Pancreas (tissue), 10 donors: ENCODE measurements at regions not wholly inside any gene's neighbourhood (a gene's known extent, or its start where the extent isn't known, plus 50 kb on each side); places are given as distances from the start of the nearest gene placed in this dataset.

Experiments
- ATAC-seq, 4 donors: fragments of 200-7000 bp; cut with Tn5 transposase; one replicate each; pipeline versions ENCODE4 v1.8.0 to v1.9.1; 2020; ENCODE audit warnings: mild to moderate bottlenecking in 4 of 4, moderate library complexity in 4 of 4
- DNase-seq, 6 donors: peaks; one replicate each; pipeline ENCODE4 v3.0.0-alpha.2; 2020
- FAIRE-seq: peaks from 2 replicates; lab custom pipeline; 2012; peaks lifted over from hg19 to GRCh38; lab: Jason Lieb, UNC
- H3K27ac ChIP-seq, 4 donors: fragments of 200-600 bp; sonication (generic); 1 replicate in 3 of 4; 2 replicates in 1 of 4; pipeline versions ENCODE4 v1.5.0 to v1.8.0; 2020
- H3K27me3 ChIP-seq, 4 donors: fragments of 200-600 bp; one replicate each; pipeline ENCODE4 v1.8.0; 2021
- H3K36me3 ChIP-seq, 3 donors: fragments of 200-600 bp; sonication (generic) in 1 of 3; one replicate each; pipeline versions ENCODE4 v1.5.0 to v1.8.0; 2020 to 2021
- H3K4me1 ChIP-seq, 3 donors: fragments of 200-600 bp; one replicate each; pipeline ENCODE4 v1.8.0; 2021
- H3K4me3 ChIP-seq, 4 donors: fragments of 200-600 bp; sonication (generic) in 2 of 4; one replicate each; pipeline versions ENCODE4 v1.5.0 to v1.8.0; 2020 to 2021
- H3K9me3 ChIP-seq, 4 donors: fragments of 200-600 bp; one replicate each; pipeline ENCODE4 v1.8.0; 2021
- WGBS, 2 donors: extraction: QIAGEN DNeasy Blood & Tissue Kit; methylation state at CpG; one replicate each; pipeline ENCODE4 v1.1.7; 2013; 5-methylcytosine and 5-hydroxymethylcytosine counted together
- intact Hi-C, 3 donors: fragments of 100-400 bp; cut with DNase I; formaldehyde crosslinking; loops; one replicate each; pipeline versions ENCODE4 v1.11.1 to v1.14.2; 2022
- TF ChIP-seq, protein P1 (sequence below), 4 donors: fragments of 200-600 bp; sonication (generic) in 3 of 4; IDR thresholded peaks; one replicate each; pipeline versions ENCODE4 v1.5.0 to v1.8.0; 2021; ENCODE audit warnings: antibody characterized with exemption in 4 of 4
- donor health status: healthy with polysubstance abuse.
- donor health status: DM: no; HTN: no; CAD: no; lungs with moderate emphysema.
- donor health status: DM: no; HTN: no; CAD: no.
- donor health status: control.
- donor health status: control.
- donor health status: Bipolar disorder and iron deficiency.
- donor health status: DM: yes; HTN: yes; CAD: no.
- donor health status: DM: no; HTN: no; CAD: no.
- donor health status: DM: no; HTN: no; CAD: no.
- donor health status: DM: yes; HTN: yes; CAD: no.

DNA sequence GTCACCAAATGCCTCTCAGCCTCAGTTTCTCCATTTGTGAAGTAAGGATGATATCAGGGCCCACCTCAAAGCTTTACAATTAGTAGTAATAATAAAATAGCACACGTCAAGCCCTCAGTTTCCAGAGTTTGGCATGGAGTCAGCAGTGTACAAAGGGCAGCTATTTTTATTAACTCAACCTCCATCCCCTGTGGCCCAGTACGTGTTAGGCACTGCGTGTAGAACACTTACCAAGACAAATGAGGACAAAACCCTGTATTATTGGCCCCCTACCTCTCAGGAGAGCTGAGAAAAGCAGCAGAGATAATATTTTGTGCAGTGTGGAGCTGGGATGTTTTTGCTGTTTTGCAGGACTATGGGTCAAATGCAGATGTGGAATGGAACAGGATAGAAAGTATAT, 280.8 kb downstream of the C12orf75 start:
- intact Hi-C loops = no loop called here
- 39 to 55% methylated on average over 3 of the region's 3 CpGs for WGBS, 2 donors

DNA sequence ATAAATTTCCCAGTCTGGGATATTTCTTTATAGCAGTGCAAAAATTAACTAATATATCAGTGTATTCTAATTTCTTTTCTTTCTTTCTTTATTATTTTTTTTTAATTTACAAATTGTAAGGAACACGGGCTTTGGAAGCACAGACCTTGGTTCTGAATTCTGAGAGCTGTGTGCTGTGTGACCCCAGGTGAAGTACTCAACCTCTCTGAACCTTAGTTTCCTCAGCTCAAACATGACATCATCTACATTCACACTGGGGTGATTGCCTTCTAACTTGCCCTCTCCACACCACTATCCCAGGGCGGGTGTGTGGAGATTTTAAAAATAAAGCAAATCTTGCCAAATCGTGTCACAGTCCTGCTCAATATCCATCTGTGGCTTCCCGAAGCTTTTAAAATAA, 282.8 kb downstream of the C12orf75 start:
- Histone ChIP-seq H3K4me1 (no peaks in the 10 kb centered on the region), H3K36me3 (no peaks in the 10 kb centered on the region), H3K27ac (no peak overlapping the region), H3K27me3 (no peaks in the 10 kb centered on the region), H3K9me3 (no peaks in the 10 kb centered on the region), H3K4me3 (no peak overlapping the region)
- ATAC-seq (no peak), DNase-seq (no peak), FAIRE-seq (no peak)
- 61 to 72% methylated on average over 4 of the region's 4 CpGs for WGBS, 2 donors
- intact Hi-C loops = no loop called here
- TF ChIP-seq, protein P1, sequence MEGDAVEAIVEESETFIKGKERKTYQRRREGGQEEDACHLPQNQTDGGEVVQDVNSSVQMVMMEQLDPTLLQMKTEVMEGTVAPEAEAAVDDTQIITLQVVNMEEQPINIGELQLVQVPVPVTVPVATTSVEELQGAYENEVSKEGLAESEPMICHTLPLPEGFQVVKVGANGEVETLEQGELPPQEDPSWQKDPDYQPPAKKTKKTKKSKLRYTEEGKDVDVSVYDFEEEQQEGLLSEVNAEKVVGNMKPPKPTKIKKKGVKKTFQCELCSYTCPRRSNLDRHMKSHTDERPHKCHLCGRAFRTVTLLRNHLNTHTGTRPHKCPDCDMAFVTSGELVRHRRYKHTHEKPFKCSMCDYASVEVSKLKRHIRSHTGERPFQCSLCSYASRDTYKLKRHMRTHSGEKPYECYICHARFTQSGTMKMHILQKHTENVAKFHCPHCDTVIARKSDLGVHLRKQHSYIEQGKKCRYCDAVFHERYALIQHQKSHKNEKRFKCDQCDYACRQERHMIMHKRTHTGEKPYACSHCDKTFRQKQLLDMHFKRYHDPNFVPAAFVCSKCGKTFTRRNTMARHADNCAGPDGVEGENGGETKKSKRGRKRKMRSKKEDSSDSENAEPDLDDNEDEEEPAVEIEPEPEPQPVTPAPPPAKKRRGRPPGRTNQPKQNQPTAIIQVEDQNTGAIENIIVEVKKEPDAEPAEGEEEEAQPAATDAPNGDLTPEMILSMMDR (IDR thresholded peaks at IDR 0.05) = no peak

More for the DNA sequence above, 280.8 kb downstream of the C12orf75 start:
- FAIRE-seq (no peak), ATAC-seq (no peak), DNase-seq (no peak)
- Histone ChIP-seq H3K27ac (no peak overlapping the region), H3K36me3 (no peaks in the 10 kb centered on the region), H3K4me1 (no peaks in the 10 kb centered on the region), H3K27me3 (no peaks in the 10 kb centered on the region), H3K9me3 (no peaks in the 10 kb centered on the region), H3K4me3 (no peak overlapping the region)
- TF ChIP-seq, protein P1 (IDR thresholded peaks at IDR 0.05) = no peak

DNA sequence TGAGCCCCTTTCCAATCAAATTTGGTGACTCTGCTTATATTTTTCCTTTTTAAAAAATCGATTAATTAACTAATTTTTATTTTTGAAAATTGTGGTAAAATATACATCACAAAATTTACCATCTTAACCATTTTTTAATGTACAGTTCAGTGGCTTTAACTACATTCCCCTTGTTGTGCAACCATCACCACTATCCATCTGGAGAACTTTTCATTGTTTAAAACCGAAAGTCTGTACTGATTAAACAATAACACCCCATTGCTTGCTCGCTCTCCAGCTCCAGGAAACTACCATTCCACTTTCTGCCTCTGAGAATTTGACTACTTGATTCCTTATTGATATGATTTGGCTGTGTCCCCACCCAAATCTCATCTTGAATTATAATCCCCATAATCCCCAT, 283.4 kb downstream of the C12orf75 start:
- DNase-seq (no peak), ATAC-seq (no peak), FAIRE-seq (no peak)
- Histone ChIP-seq H3K36me3 (no peaks in the 10 kb centered on the region), H3K27ac (no peak overlapping the region), H3K4me1 (no peaks in the 10 kb centered on the region), H3K4me3 (no peak overlapping the region), H3K9me3 (no peaks in the 10 kb centered on the region), H3K27me3 (no peaks in the 10 kb centered on the region)
- intact Hi-C loops = no loop called here
- TF ChIP-seq, protein P1 (IDR thresholded peaks at IDR 0.05) = no peak
- 62 to 74% methylated on average over 3 of the region's 3 CpGs for WGBS, 2 donors

DNA sequence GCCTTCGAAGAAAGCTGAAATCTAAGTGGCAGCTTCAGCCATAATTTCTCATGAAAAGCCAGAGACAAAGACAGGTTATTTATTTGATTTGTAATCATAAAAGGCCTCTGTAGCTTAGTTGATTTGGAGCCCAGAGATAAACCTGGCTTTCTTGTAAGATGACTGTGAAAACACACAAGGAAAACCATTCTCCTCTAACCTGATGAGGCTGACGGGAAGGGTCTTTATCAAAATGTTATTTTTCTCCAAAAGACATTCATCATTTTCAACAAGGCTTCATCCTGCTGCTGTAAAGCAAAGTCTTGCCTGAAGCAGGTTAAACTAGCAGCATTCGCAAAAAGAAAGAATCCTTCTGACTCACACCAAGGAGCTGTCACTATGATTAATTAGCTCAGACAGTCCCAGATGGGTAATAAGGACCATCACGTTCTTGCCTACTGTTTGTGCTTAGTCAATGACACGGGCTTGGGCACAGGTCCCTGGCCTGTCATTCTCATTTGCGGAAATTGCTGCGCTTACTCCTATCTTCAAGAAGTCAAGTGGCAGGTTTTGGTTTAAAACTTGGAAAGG, 286.6 kb downstream of the C12orf75 start:
- intact Hi-C loops = no loop called here
- no peak for ATAC-seq
- no peak overlapping the region for H3K27ac ChIP-seq
- FAIRE-seq = no peak
- H3K9me3 ChIP-seq = no peaks in the 10 kb centered on the region
- TF ChIP-seq, protein P1 (IDR thresholded peaks at IDR 0.05) = no peak
- DNase-seq = no peak
- H3K27me3 ChIP-seq = no peaks in the 10 kb centered on the region
- no peaks in the 10 kb centered on the region for H3K36me3 ChIP-seq
- H3K4me3 ChIP-seq = no peak overlapping the region
- H3K4me1 ChIP-seq = no peaks in the 10 kb centered on the region
- 61 to 70% methylated on average over 7 of the region's 7 CpGs for WGBS, 2 donors

DNA sequence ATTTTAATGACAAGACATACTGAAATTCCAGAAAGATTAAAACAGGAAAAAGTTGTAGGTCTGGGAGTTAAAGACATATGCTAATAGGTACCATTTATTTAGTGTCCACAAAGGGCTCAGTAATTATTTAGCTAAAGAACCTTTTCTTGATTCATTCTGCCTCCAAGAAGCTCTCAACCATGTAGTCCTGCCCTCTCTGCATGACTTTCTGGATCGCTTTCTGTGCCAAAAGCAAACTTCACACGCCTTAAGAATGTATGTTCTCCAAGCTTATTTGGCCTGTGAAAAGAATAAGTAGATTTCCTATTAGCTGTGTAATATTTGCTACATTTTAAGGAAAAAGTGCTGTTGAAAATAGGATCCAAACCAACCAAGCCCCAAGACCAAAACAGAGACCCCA, 291.7 kb downstream of the C12orf75 start:
- no peak overlapping the region for H3K27ac ChIP-seq
- no peaks in the 10 kb centered on the region for H3K36me3 ChIP-seq
- 73 to 74% methylated on average over 2 of the region's 2 CpGs for WGBS, 2 donors
- H3K4me3 ChIP-seq = no peak overlapping the region
- H3K27me3 ChIP-seq = no peaks in the 10 kb centered on the region
- intact Hi-C loops = no loop called here
- no peak for DNase-seq
- no peaks in the 10 kb centered on the region for H3K4me1 ChIP-seq
- ATAC-seq = no peak
- no peak for FAIRE-seq
- TF ChIP-seq, protein P1 (IDR thresholded peaks at IDR 0.05) = no peak
- H3K9me3 ChIP-seq = no peaks in the 10 kb centered on the region
